ENCODE measurements at regions not wholly inside any gene's neighbourhood (a gene's known extent, or its start where the extent isn't known, plus 50 kb on each side); places are given as distances from the start of the nearest gene placed in this dataset.

DNA sequence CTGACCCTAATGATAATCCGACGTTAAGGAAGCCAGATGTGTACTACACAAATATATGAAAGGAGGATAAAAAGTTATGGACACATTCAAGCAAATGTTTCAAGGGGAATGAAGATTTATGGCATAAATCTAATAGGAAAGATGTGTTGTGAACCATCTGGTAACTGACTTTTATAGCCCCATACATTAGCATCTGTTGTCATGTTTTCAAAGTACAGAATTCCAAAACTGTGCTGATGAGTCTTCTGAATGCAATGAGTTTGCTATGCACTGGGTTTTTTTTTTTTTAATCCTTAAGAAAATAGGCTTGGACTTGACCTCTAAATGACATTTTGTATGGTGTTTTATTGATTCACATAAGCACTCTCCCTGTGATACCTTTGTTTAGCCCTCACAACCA lies 158.5 kb upstream of the ESRRG start:
- TF ChIP-seq POLR2A (IDR thresholded peaks at IDR 0.05; ENCODE audit: low read depth, low read length) = no peak
- no peak for TF ChIP-seq POLR2AphosphoS5 (IDR thresholded peaks at IDR 0.05; ENCODE audit: low read depth, low read length)
- no peak for TF ChIP-seq TAF1 (IDR thresholded peaks at IDR 0.05; ENCODE audit: low read depth, low read length)

Measured in GM12891 (cell line).